ENCODE measurements at regions not wholly inside any gene's neighbourhood (a gene's known extent, or its start where the extent isn't known, plus 50 kb on each side); places are given as distances from the start of the nearest gene placed in this dataset.

GRCh38 chr7:118671149-118671548 is 446.6 kb downstream of the ANKRD7 start:
- Histone ChIP-seq H3K4me1 (no peaks in the 10 kb centered on the region), H3K36me3 (ENCODE audit: control insufficient read depth, insufficient read depth, low read length) (no peaks in the 10 kb centered on the region), H3K27me3 (replicated peaks; ENCODE audit: control insufficient read depth, insufficient read depth, low read length) (no peaks in the 10 kb centered on the region), H3K9me3 (no peaks in the 10 kb centered on the region), H3K4me3 (ENCODE audit: low read depth, low read length) (no peak overlapping the region)
- no peak for TF ChIP-seq CTCF (IDR thresholded peaks at IDR 0.05; ENCODE audit: insufficient read depth in 1 of 2, low read depth in 1 of 2, low read length in 1 of 2, severe bottlenecking in 1 of 2, unreplicated experiment in 1 of 2)
- BruUV-seq (replicated peaks), result no TSS peak
- Mint-ChIP-seq H3K9me3 (ENCODE audit: unreplicated experiment) (no peaks in the 10 kb centered on the region), H3K27ac (ENCODE audit: unreplicated experiment) (no peak overlapping the region), H3K27me3 (ENCODE audit: insufficient read depth, unreplicated experiment) (peaks cover 3% of the 10 kb centered on the region), H3K4me1 (ENCODE audit: low read depth, unreplicated experiment) (no peaks in the 10 kb centered on the region), H3K36me3 (ENCODE audit: insufficient read depth, unreplicated experiment) (no peaks in the 10 kb centered on the region), H3K4me3 (ENCODE audit: unreplicated experiment) (no peak overlapping the region)
- intact Hi-C loops (cut with micrococcal nuclease; ENCODE audit: unreplicated experiment), result no loop called here
- POLR2A ChIA-PET, result no interaction called here
- no peak for DNase-seq
- CTCF ChIA-PET, result no interaction called here

- no peaks in the 10 kb centered on the region for H3K9me3 Mint-ChIP-seq (ENCODE audit: unreplicated experiment)
- CTCF ChIA-PET, result no interaction called here
- intact Hi-C loops (cut with micrococcal nuclease; ENCODE audit: unreplicated experiment), result no loop called here
- BruUV-seq (replicated peaks), result no TSS peak
- Histone ChIP-seq H3K4me1 (no peaks in the 10 kb centered on the region), H3K27me3 (replicated peaks; ENCODE audit: control insufficient read depth, insufficient read depth, low read length) (no peaks in the 10 kb centered on the region), H3K36me3 (ENCODE audit: control insufficient read depth, insufficient read depth, low read length) (no peaks in the 10 kb centered on the region), H3K9me3 (no peaks in the 10 kb centered on the region), H3K4me3 (ENCODE audit: low read depth, low read length) (no peak overlapping the region)
- H3K4me3 Mint-ChIP-seq (ENCODE audit: unreplicated experiment), result no peak overlapping the region
- no peak for DNase-seq
- no peaks in the 10 kb centered on the region for H3K36me3 Mint-ChIP-seq (ENCODE audit: insufficient read depth, unreplicated experiment)
- no peaks in the 10 kb centered on the region for H3K27me3 Mint-ChIP-seq (ENCODE audit: insufficient read depth, unreplicated experiment)
- POLR2A ChIA-PET, result no interaction called here
- no peak overlapping the region for H3K27ac Mint-ChIP-seq (ENCODE audit: unreplicated experiment)
- H3K4me1 Mint-ChIP-seq (ENCODE audit: low read depth, unreplicated experiment), result no peaks in the 10 kb centered on the region
- TF ChIP-seq CTCF (IDR thresholded peaks at IDR 0.05; ENCODE audit: insufficient read depth in 1 of 2, low read depth in 1 of 2, low read length in 1 of 2, severe bottlenecking in 1 of 2, unreplicated experiment in 1 of 2), result no peak
Observed at GRCh38 chr7:118684796-118685195, 460.3 kb downstream of the ANKRD7 start.

DNA sequence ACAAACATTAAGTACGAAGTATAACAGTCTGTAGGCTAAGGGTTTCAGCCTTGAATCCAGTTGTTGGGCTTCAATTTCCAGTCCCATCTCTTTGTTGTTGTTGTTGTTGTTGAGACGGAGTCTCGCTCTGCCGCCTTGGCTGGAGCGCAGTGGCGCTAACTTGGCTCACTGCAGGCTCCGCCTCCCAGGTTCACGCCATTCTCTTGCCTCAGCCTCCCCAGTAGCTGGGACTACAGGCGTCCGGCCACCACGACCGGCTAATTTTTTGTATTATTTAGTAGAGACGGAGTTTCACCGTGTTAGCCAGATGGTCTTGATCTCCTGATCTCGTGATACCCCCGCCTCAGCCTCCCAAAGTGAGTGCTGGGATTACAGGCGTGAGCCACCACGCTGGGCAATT is 464.9 kb downstream of the ANKRD7 start:
- H3K36me3 ChIP-seq (ENCODE audit: control insufficient read depth, insufficient read depth, low read length), result no peaks in the 10 kb centered on the region
- Mint-ChIP-seq H3K27ac (ENCODE audit: unreplicated experiment) (no peak overlapping the region), H3K4me3 (ENCODE audit: unreplicated experiment) (no peak overlapping the region), H3K9me3 (ENCODE audit: unreplicated experiment) (no peaks in the 10 kb centered on the region), H3K36me3 (ENCODE audit: insufficient read depth, unreplicated experiment) (no peaks in the 10 kb centered on the region), H3K27me3 (ENCODE audit: insufficient read depth, unreplicated experiment) (no peaks in the 10 kb centered on the region), H3K4me1 (ENCODE audit: low read depth, unreplicated experiment) (no peaks in the 10 kb centered on the region)
- no peak overlapping the region for H3K4me3 ChIP-seq (ENCODE audit: low read depth, low read length)
- no peak for TF ChIP-seq CTCF (IDR thresholded peaks at IDR 0.05; ENCODE audit: insufficient read depth in 1 of 2, low read depth in 1 of 2, low read length in 1 of 2, severe bottlenecking in 1 of 2, unreplicated experiment in 1 of 2)
- no peaks in the 10 kb centered on the region for H3K4me1 ChIP-seq
- CTCF ChIA-PET, result no interaction called here
- intact Hi-C loops (cut with micrococcal nuclease; ENCODE audit: unreplicated experiment), result no loop called here
- H3K27me3 ChIP-seq (replicated peaks; ENCODE audit: control insufficient read depth, insufficient read depth, low read length), result no peaks in the 10 kb centered on the region
- DNase-seq, result no peak
- no TSS peak for BruUV-seq (replicated peaks)
- POLR2A ChIA-PET, result no interaction called here
- H3K9me3 ChIP-seq, result no peaks in the 10 kb centered on the region

Data from Caco-2 (cell line).